ENCODE measurements at regions not wholly inside any gene's neighbourhood (a gene's known extent, or its start where the extent isn't known, plus 50 kb on each side); places are given as distances from the start of the nearest gene placed in this dataset.
"Not testable (repeated sequence)": the region's sequence is repeated elsewhere in the genome, so short reads cannot be mapped to it uniquely, and the experiment has no call there.

- no peak for DNase-seq
- H3K27ac Mint-ChIP-seq: no peak overlapping the region
- no peaks in the 10 kb centered on the region for H3K9me3 Mint-ChIP-seq
- no peak overlapping the region for H3K4me3 Mint-ChIP-seq
- H3K27me3 Mint-ChIP-seq (ENCODE audit: low read depth): peaks cover 27% of the 10 kb centered on the region
- H3K4me1 Mint-ChIP-seq (ENCODE audit: low read depth): no peaks in the 10 kb centered on the region
- no peak for ATAC-seq (replicated peaks in 1 of 2)
- H3K36me3 Mint-ChIP-seq (ENCODE audit: insufficient read depth in 2 of 2): no peaks in the 10 kb centered on the region
Observed at GRCh38 chr14:56056031-56056430, 62.2 kb upstream of the PELI2 start.

GRCh38 chr14:56057071-56057741, 61.0 kb upstream of the PELI2 start:
- H3K27ac Mint-ChIP-seq: no peak overlapping the region

GRCh38 chr14:56057767-56058166, 60.4 kb upstream of the PELI2 start:
- ATAC-seq (replicated peaks in 1 of 2) (no peak), DNase-seq (no peak)
- Mint-ChIP-seq H3K4me1 (ENCODE audit: low read depth) (no peaks in the 10 kb centered on the region), H3K27me3 (ENCODE audit: low read depth) (peaks cover 22% of the 10 kb centered on the region), H3K9me3 (no peaks in the 10 kb centered on the region), H3K36me3 (ENCODE audit: insufficient read depth in 2 of 2) (no peaks in the 10 kb centered on the region), H3K27ac (no peak overlapping the region), H3K4me3 (no peak overlapping the region)

More at GRCh38 chr14:56057071-56057741, 61.0 kb upstream of the PELI2 start:
- DNase-seq: no peak
- Mint-ChIP-seq H3K4me3 (no peak overlapping the region), H3K27me3 (ENCODE audit: low read depth) (peaks cover 22% of the 10 kb centered on the region), H3K36me3 (ENCODE audit: insufficient read depth in 2 of 2) (no peaks in the 10 kb centered on the region), H3K4me1 (ENCODE audit: low read depth) (no peaks in the 10 kb centered on the region), H3K9me3 (no peaks in the 10 kb centered on the region)
- ATAC-seq (replicated peaks in 1 of 2): no peak

GRCh38 chr14:56059054-56059453, 59.2 kb upstream of the PELI2 start:
- H3K27ac Mint-ChIP-seq: no peak overlapping the region
- H3K27me3 Mint-ChIP-seq (ENCODE audit: low read depth): peaks cover 22% of the 10 kb centered on the region
- H3K4me3 Mint-ChIP-seq: no peak overlapping the region
- ATAC-seq (replicated peaks in 1 of 2) (no peak), DNase-seq (no peak)
- H3K9me3 Mint-ChIP-seq: no peaks in the 10 kb centered on the region
- no peaks in the 10 kb centered on the region for H3K4me1 Mint-ChIP-seq (ENCODE audit: low read depth)
- H3K36me3 Mint-ChIP-seq (ENCODE audit: insufficient read depth in 2 of 2): no peaks in the 10 kb centered on the region

GRCh38 chr14:56061051-56061450, 57.2 kb upstream of the PELI2 start:
- H3K9me3 Mint-ChIP-seq: no peaks in the 10 kb centered on the region

GRCh38 chr14:56063131-56063530, 55.1 kb upstream of the PELI2 start:
- Mint-ChIP-seq H3K27ac (no peak overlapping the region), H3K4me3 (no peak overlapping the region), H3K9me3 (peaks cover 2 to 4% of the 10 kb centered on the region in 2 donors), H3K27me3 (ENCODE audit: low read depth) (peaks cover 21% of the 10 kb centered on the region), H3K4me1 (ENCODE audit: low read depth) (peaks cover 13% of the 10 kb centered on the region), H3K36me3 (ENCODE audit: insufficient read depth in 2 of 2) (no peaks in the 10 kb centered on the region)
- ATAC-seq (replicated peaks in 1 of 2) (no peak), DNase-seq (no peak)

More at GRCh38 chr14:56061051-56061450, 57.2 kb upstream of the PELI2 start:
- ATAC-seq (replicated peaks in 1 of 2): no peak
- DNase-seq: no peak
- H3K36me3 Mint-ChIP-seq (ENCODE audit: insufficient read depth in 2 of 2): no peaks in the 10 kb centered on the region
- no peak overlapping the region for H3K27ac Mint-ChIP-seq
- peaks cover 10% of the 10 kb centered on the region for H3K4me1 Mint-ChIP-seq (ENCODE audit: low read depth)
- no peak overlapping the region for H3K4me3 Mint-ChIP-seq
- H3K27me3 Mint-ChIP-seq (ENCODE audit: low read depth): peaks cover 22% of the 10 kb centered on the region

GRCh38 chr14:56064513-56064912, 53.7 kb upstream of the PELI2 start:
- H3K36me3 Mint-ChIP-seq (ENCODE audit: insufficient read depth in 2 of 2): no peaks in the 10 kb centered on the region
- DNase-seq (no peak), ATAC-seq (replicated peaks in 1 of 2) (no peak)
- H3K27me3 Mint-ChIP-seq (ENCODE audit: low read depth): peaks cover 8% of the 10 kb centered on the region
- H3K4me1 Mint-ChIP-seq (ENCODE audit: low read depth): peaks cover 13% of the 10 kb centered on the region
- H3K4me3 Mint-ChIP-seq: no peak overlapping the region
- H3K27ac Mint-ChIP-seq: no peak overlapping the region
- H3K9me3 Mint-ChIP-seq: peaks cover 2 to 4% of the 10 kb centered on the region in 2 donors

- not testable (repeated sequence) for H3K9me3 Mint-ChIP-seq; H3K36me3 Mint-ChIP-seq (ENCODE audit: insufficient read depth in 2 of 2); H3K27ac Mint-ChIP-seq; DNase-seq; H3K27me3 Mint-ChIP-seq (ENCODE audit: low read depth); H3K4me3 Mint-ChIP-seq; ATAC-seq (replicated peaks in 1 of 2)
- H3K4me1 Mint-ChIP-seq (ENCODE audit: low read depth): peaks cover 13% of the 10 kb centered on the region
Observed at GRCh38 chr14:56065199-56065598, 53.0 kb upstream of the PELI2 start.

GRCh38 chr14:56065621-56066290, 52.5 kb upstream of the PELI2 start:
- H3K36me3 Mint-ChIP-seq (ENCODE audit: insufficient read depth in 2 of 2): no peaks in the 10 kb centered on the region
- peaks cover 4% of the 10 kb centered on the region for H3K27me3 Mint-ChIP-seq (ENCODE audit: low read depth)
- no peak for DNase-seq
- peak in 1 of 2 donors; percentile 44 for ATAC-seq (replicated peaks in 1 of 2)
- peaks cover 2 to 4% of the 10 kb centered on the region in 2 donors for H3K9me3 Mint-ChIP-seq
- peaks cover 13% of the 10 kb centered on the region for H3K4me1 Mint-ChIP-seq (ENCODE audit: low read depth)
- H3K4me3 Mint-ChIP-seq: no peak overlapping the region
- no peak overlapping the region for H3K27ac Mint-ChIP-seq

Measured in activated T-cell treated with anti-CD3 and anti-CD28 coated beads, Interleukin-2, amount 50 U/mL, for 72 hours (primary cell).